ENCODE measurements at regions not wholly inside any gene's neighbourhood (a gene's known extent, or its start where the extent isn't known, plus 50 kb on each side); places are given as distances from the start of the nearest gene placed in this dataset.

DNA sequence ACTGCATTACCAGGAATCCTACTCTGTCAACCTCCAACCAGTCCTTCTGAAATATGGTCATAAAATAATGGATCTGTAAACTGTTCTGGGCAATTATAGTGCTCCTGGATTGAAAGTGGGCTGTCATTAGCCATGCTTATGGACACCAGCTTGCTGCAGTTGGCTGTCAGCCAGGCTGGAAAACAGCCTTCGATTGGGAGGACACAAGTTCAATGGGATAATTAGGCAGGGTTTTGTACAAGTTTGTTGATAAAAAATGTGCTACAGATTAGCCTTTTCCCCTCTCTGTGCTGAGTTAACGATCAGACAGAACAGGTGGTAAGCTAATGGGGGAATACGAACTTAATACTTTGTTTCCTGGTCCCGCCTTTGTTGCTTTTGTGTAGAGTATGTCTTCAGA is 413.9 kb downstream of the DUSP10 start:
- TF ChIP-seq FOXM1 (IDR thresholded peaks at IDR 0.05; ENCODE audit: borderline replicate concordance) (no peak), ZNF384 (IDR thresholded peaks at IDR 0.05) (no peak), TARDBP (IDR thresholded peaks at IDR 0.05) (no peak), ELF4 (IDR thresholded peaks at IDR 0.05) (no peak), BHLHE40 (IDR thresholded peaks at IDR 0.05; ENCODE audit: borderline replicate concordance) (no peak), L3MBTL2 (conservative IDR thresholded peaks at IDR 0.05) (no peak), HDGF (IDR thresholded peaks at IDR 0.05; ENCODE audit: borderline replicate concordance) (no peak)
- TF ChIP-seq, protein P1, sequence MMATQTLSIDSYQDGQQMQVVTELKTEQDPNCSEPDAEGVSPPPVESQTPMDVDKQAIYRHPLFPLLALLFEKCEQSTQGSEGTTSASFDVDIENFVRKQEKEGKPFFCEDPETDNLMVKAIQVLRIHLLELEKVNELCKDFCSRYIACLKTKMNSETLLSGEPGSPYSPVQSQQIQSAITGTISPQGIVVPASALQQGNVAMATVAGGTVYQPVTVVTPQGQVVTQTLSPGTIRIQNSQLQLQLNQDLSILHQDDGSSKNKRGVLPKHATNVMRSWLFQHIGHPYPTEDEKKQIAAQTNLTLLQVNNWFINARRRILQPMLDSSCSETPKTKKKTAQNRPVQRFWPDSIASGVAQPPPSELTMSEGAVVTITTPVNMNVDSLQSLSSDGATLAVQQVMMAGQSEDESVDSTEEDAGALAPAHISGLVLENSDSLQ (IDR thresholded peaks at IDR 0.05): peak; percentile 27; the same call in 1 of the 2 replicates

All from HEK293T (cell line).